ENCODE measurements at regions not wholly inside any gene's neighbourhood (a gene's known extent, or its start where the extent isn't known, plus 50 kb on each side); places are given as distances from the start of the nearest gene placed in this dataset.
"Not testable (repeated sequence)": the region's sequence is repeated elsewhere in the genome, so short reads cannot be mapped to it uniquely, and the experiment has no call there.

GRCh38 chr12:131365821-131366260, 345.0 kb upstream of the SFSWAP start:
- no peak for DNase-seq

- no peak for DNase-seq
These were observed 344.5 kb upstream of the SFSWAP start for GRCh38 chr12:131366261-131366871.

GRCh38 chr12:131367067-131367982, 343.6 kb upstream of the SFSWAP start:
- DNase-seq: not testable (repeated sequence)

GRCh38 chr12:131367983-131368667, 342.8 kb upstream of the SFSWAP start:
- no peak for DNase-seq

GRCh38 chr12:131368668-131369071, 342.2 kb upstream of the SFSWAP start:
- DNase-seq: no peak

GRCh38 chr12:131369094-131369845, 341.6 kb upstream of the SFSWAP start:
- no peak for DNase-seq

GRCh38 chr12:131370321-131370720, 340.6 kb upstream of the SFSWAP start:
- DNase-seq: no peak

GRCh38 chr12:131370791-131371347, 340.0 kb upstream of the SFSWAP start:
- DNase-seq: no peak

GRCh38 chr12:131371401-131372170, 339.3 kb upstream of the SFSWAP start:
- DNase-seq: no peak

- no peak for DNase-seq
These were observed 338.8 kb upstream of the SFSWAP start for GRCh38 chr12:131372171-131372475.

GRCh38 chr12:131372706-131373195, 338.1 kb upstream of the SFSWAP start:
- DNase-seq: no peak

- no peak for DNase-seq
These were observed 335.5 kb upstream of the SFSWAP start for GRCh38 chr12:131375261-131375971.

GRCh38 chr12:131375972-131376345, 334.9 kb upstream of the SFSWAP start:
- DNase-seq: no peak

GRCh38 chr12:131378176-131378842, 332.6 kb upstream of the SFSWAP start:
- no peak for DNase-seq

- no peak for DNase-seq
These were observed 331.8 kb upstream of the SFSWAP start for GRCh38 chr12:131378861-131379665.

GRCh38 chr12:131379738-131380137, 331.2 kb upstream of the SFSWAP start:
- no peak for DNase-seq

- no peak for DNase-seq
These were observed 330.5 kb upstream of the SFSWAP start for GRCh38 chr12:131380220-131380964.

- DNase-seq: no peak
These were observed 329.8 kb upstream of the SFSWAP start for GRCh38 chr12:131380965-131381705.
